ENCODE measurements at regions not wholly inside any gene's neighbourhood (a gene's known extent, or its start where the extent isn't known, plus 50 kb on each side); places are given as distances from the start of the nearest gene placed in this dataset.

DNA sequence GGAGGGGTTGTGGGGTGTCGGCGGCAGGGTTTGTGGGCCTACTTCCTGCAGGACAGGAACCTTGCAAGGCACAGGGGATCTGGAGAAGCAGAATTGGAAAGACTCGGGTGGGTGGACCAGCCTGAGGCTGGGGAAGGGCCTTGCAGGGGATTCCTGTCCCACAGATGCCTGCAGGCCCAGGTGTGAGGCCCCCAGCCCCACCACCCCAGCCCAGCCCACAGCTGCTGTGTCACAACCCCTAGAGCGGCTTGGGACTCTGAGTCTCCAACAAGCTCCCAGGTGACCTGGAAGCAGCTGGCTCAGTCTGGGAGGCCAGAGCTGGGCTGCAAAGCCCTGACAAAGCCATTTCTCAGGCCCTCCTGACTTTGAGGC, 93.1 kb downstream of the ZFP36L2 start:
- Histone ChIP-seq H3K27me3 (ENCODE audit: control insufficient read depth, insufficient read depth, low read length) (no peaks in the 10 kb centered on the region), H3K36me3 (ENCODE audit: insufficient read depth, low read length) (no peaks in the 10 kb centered on the region), H3K4me1 (ENCODE audit: control insufficient read depth, insufficient read depth, low read length) (peaks cover 27% of the 10 kb centered on the region), H3K4me2 (ENCODE audit: low read length) (no peak overlapping the region), H3K4me3 (ENCODE audit: low read length) (no peak overlapping the region), H3K9ac (ENCODE audit: low read depth, low read length) (no peak overlapping the region), H3K9me3 (replicated peaks; ENCODE audit: low read length) (no peaks in the 10 kb centered on the region)

DNA sequence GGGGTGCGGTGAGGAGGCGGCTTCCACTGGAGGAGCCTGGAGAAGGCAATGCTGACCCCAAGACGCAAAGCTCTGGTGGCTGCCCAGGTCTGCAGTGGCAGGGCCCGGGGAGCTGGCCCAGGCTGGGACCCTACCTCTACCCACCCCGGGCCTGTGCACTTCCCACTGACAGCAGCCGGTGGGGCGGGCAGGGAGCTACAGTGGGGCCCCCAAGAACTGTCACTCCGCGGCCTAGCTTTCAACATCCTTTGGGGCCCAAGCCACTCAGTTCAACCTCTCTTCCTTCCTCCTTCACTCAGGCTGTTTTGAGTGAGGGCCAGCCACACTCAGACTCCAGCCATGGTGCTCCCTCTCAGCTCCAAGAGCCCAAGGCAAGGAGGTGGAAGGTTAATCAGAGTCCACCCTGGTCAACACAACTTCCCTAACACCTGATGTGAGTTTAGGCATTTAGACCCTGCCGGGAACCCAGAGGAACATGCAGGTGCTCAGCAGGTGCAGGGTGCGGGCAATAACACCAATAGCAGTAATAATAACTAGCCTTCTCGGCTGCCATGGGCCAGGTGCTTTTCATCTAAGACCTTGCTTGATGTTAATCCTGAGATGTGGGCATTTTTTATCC, 93.6 kb downstream of the ZFP36L2 start:
- Histone ChIP-seq H3K27me3 (ENCODE audit: control insufficient read depth, insufficient read depth, low read length) (no peaks in the 10 kb centered on the region), H3K4me1 (ENCODE audit: control insufficient read depth, insufficient read depth, low read length) (peaks cover 27% of the 10 kb centered on the region), H3K4me3 (ENCODE audit: low read length) (no peak overlapping the region), H3K9me3 (replicated peaks; ENCODE audit: low read length) (no peaks in the 10 kb centered on the region), H3K4me2 (ENCODE audit: low read length) (no peak overlapping the region), H3K36me3 (ENCODE audit: insufficient read depth, low read length) (no peaks in the 10 kb centered on the region), H3K9ac (ENCODE audit: low read depth, low read length) (no peak overlapping the region)

DNA sequence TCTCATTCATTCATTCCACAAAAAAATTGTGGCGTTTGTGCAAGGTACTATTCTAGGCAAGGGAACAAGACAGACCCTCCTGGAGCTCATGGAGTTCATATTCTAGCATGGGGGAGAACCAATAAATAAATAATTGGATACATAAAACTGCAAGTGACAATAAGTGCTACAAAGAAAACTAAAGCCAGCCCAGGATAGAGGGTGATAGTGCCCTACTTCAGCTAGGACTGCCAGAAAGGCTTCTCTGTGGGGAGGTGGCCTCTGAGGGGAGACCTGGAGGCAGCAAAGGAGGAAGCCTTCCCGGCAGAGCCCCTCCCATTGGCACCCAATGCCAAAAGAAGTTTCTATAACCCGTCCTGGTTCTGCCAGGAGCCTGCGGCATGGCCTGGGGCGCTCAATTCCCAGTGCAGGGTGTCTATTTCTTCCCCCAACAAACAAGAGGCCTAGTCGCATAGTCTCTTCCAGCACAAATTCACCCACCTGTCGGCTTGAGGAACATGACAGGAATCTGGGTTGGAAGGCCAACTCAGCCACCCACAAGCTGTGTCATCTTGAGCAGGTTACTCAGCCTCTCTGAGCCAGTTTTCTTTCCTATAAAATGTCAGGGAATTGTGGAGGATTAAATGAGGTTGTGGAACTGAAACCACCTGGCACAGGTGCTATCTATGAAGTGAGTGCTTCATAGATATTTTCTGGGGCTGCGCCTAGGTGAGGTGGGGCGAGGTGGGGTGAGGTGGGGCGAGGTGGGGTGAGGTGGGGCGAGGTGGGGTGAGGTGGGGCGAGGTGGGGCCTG, 94.3 kb downstream of the ZFP36L2 start:
- Histone ChIP-seq H3K27me3 (ENCODE audit: control insufficient read depth, insufficient read depth, low read length) (no peaks in the 10 kb centered on the region), H3K9ac (ENCODE audit: low read depth, low read length) (no peak overlapping the region), H3K36me3 (ENCODE audit: insufficient read depth, low read length) (no peaks in the 10 kb centered on the region), H3K9me3 (replicated peaks; ENCODE audit: low read length) (no peaks in the 10 kb centered on the region), H3K4me3 (ENCODE audit: low read length) (no peak overlapping the region), H3K4me2 (ENCODE audit: low read length) (no peak overlapping the region), H3K4me1 (ENCODE audit: control insufficient read depth, insufficient read depth, low read length) (peaks cover 24% of the 10 kb centered on the region)

DNA sequence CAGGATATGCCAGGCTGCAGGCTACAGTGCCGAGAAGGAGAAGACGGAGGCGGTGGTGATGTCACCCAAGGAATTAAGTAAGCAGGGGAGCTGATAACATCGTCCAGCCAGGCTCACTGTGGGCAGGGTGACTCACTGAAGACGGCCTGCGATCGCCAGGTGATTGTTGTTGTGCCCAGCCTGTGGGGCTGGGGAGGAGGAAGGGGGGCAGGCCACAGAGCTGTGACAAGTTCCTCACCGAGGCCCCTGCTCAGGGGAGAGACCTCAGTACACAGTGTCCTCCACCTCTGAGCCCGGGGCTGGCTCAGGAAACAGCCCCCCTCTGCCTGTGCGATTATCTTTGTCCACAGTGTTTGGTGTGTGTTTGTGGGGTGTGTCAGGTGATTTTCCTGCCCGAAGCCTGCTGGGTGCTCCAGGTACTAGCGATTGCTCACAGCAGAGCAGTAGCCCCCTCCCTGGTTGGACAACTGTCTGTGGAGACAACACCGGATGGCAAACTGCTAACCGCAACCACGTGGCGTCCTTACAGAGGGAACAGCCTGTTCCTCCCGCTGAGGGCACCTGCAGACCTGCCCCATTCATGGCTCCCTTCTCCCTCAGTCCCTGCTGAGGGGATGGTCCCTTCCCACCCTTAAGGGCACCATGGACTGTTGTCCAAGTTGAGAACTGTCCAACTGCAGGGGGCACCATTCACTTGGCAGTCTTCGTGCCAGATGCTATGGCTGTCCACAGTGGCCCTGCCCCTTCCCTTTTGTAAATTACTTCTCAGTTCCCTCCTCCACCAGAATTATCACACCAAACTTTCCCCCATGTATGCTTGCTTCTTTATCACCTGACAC, 95.1 kb downstream of the ZFP36L2 start:
- Histone ChIP-seq H3K9ac (ENCODE audit: low read depth, low read length) (peak overlapping the region; percentile 7), H3K4me3 (ENCODE audit: low read length) (no peak overlapping the region)

DNA sequence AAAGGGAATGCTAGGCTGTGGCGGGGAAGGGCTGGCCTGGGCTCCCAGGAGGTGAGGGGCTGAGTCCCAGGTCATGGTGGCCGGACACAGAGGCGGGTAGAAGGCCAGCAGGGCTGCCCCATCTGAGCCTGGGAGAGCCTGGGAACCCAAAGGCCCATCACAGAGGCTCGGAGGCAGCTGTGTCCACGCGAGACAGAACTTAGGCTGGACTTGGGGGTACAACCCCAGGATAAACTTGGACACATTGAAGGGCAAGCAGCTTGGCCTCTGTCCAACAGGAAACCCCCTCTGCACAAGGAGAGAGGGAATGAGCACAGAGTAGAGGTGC, 95.9 kb downstream of the ZFP36L2 start:
- H3K27me3 ChIP-seq (ENCODE audit: control insufficient read depth, insufficient read depth, low read length): no peaks in the 10 kb centered on the region
- H3K36me3 ChIP-seq (ENCODE audit: insufficient read depth, low read length): no peaks in the 10 kb centered on the region
- no peak overlapping the region for H3K4me3 ChIP-seq (ENCODE audit: low read length)
- H3K9ac ChIP-seq (ENCODE audit: low read depth, low read length): no peak overlapping the region
- H3K4me1 ChIP-seq (ENCODE audit: control insufficient read depth, insufficient read depth, low read length): peaks cover 24% of the 10 kb centered on the region
- no peaks in the 10 kb centered on the region for H3K9me3 ChIP-seq (replicated peaks; ENCODE audit: low read length)
- peak overlapping the region; percentile 29 for H3K4me2 ChIP-seq (ENCODE audit: low read length)

More for the DNA sequence above, 95.1 kb downstream of the ZFP36L2 start:
- H3K9me3 ChIP-seq (replicated peaks; ENCODE audit: low read length): no peaks in the 10 kb centered on the region
- peak overlapping the region; percentile 52 for H3K4me2 ChIP-seq (ENCODE audit: low read length)
- H3K27me3 ChIP-seq (ENCODE audit: control insufficient read depth, insufficient read depth, low read length): no peaks in the 10 kb centered on the region
- H3K36me3 ChIP-seq (ENCODE audit: insufficient read depth, low read length): no peaks in the 10 kb centered on the region
- peaks cover 24% of the 10 kb centered on the region for H3K4me1 ChIP-seq (ENCODE audit: control insufficient read depth, insufficient read depth, low read length)

DNA sequence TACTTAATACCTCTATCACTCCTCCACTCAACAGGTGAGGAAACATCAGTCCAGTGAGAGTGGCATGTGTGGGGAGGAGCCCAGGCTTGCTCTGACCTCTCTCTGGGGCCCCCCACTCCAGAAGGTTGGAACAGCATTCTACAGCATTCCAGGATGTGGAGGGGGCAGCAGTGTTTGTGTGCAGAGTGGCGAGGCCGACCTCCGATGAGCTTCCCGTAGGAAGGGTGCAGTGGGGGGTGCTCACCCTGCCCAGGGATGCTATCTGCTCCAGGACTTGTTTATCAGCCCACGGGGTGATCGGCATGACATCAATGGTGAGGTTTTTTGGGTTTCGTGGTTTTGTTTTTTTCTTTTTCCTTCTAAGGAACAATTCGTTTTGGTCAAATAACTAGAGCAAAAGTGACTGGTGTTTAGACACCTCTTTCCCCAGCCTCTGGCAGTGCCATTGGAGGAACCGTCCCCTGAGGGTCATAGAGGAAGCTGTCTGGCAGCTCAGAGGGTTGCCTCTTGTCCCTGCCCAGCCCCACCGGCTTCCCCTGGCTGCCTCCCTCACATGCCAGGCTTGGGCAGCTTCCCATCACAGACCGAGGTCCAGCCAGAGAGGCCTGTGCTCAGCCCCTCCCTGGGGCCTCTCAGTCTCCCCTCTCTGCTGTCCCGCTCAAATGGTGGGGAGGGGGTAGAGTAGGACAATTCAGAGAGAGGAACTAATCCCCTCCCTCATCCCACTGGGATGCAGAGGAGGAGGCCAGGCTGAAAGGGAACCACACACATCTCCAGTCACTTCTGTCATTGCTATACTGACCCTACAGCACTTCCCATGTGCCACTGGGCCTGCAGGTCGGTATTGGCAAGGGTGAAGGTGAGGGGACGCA, 96.5 kb downstream of the ZFP36L2 start:
- Histone ChIP-seq H3K4me3 (ENCODE audit: low read length) (no peak overlapping the region), H3K36me3 (ENCODE audit: insufficient read depth, low read length) (no peaks in the 10 kb centered on the region), H3K9ac (ENCODE audit: low read depth, low read length) (no peak overlapping the region), H3K27me3 (ENCODE audit: control insufficient read depth, insufficient read depth, low read length) (no peaks in the 10 kb centered on the region), H3K4me2 (ENCODE audit: low read length) (no peak overlapping the region), H3K4me1 (ENCODE audit: control insufficient read depth, insufficient read depth, low read length) (peaks cover 24% of the 10 kb centered on the region), H3K9me3 (replicated peaks; ENCODE audit: low read length) (no peaks in the 10 kb centered on the region)

DNA sequence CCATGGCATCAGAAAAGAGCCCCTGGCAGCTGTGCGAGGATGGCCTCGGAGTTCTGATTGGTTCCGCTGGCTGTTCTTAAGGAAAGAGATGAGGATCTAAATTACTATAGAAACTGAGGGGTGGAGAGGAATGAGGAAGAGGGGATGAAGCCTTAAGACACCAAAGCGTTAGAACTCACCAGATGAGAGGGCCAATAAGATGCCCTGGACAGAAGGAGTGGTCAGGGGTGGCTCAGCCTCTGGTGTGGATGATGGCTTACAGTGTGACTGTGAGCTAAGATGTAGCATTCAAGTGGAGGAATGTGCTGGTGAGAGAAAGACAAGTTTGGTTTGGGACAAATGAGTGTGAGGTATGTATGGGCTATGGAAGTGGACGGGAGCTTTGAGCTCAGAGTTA, 97.8 kb downstream of the ZFP36L2 start:
- Histone ChIP-seq H3K4me3 (ENCODE audit: low read length) (no peak overlapping the region), H3K4me2 (ENCODE audit: low read length) (no peak overlapping the region), H3K36me3 (ENCODE audit: insufficient read depth, low read length) (no peaks in the 10 kb centered on the region), H3K9ac (ENCODE audit: low read depth, low read length) (no peak overlapping the region), H3K27me3 (ENCODE audit: control insufficient read depth, insufficient read depth, low read length) (no peaks in the 10 kb centered on the region), H3K4me1 (ENCODE audit: control insufficient read depth, insufficient read depth, low read length) (peaks cover 24% of the 10 kb centered on the region), H3K9me3 (replicated peaks; ENCODE audit: low read length) (no peaks in the 10 kb centered on the region)

DNA sequence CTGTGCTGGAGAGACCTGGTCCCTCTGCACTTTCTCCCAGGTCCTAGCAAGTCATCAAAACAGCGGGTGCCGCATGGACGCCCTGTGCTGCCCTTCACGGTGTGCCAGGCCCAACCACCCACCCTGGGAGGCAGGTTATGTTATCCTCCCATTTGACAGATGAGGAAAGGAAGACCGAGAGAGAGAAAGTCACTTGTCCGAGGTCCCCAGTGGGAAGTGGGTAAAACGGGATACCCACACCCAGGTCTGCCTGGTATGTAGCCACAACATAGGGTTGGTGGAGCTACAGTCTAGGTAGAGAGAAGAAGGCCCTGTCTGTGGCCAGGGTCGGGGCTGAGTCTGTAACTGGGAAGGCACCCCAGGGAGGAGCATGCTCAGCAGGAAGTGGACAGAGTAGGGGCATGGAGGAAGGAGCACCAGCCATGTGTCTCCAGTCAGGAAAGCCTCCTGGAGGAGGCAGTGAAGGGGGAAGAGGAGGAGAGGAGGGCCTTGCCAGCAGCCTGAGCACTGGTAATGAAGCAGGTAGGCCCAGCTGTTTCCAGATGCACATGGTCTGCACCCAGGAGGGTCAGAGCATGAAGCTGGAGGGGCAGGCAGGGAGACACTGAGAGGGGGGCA, 98.4 kb downstream of the ZFP36L2 start:
- Histone ChIP-seq H3K9ac (ENCODE audit: low read depth, low read length) (no peak overlapping the region), H3K4me1 (ENCODE audit: control insufficient read depth, insufficient read depth, low read length) (peaks cover 24% of the 10 kb centered on the region), H3K4me2 (ENCODE audit: low read length) (no peak overlapping the region), H3K36me3 (ENCODE audit: insufficient read depth, low read length) (no peaks in the 10 kb centered on the region), H3K27me3 (ENCODE audit: control insufficient read depth, insufficient read depth, low read length) (no peaks in the 10 kb centered on the region), H3K4me3 (ENCODE audit: low read length) (no peak overlapping the region), H3K9me3 (replicated peaks; ENCODE audit: low read length) (no peaks in the 10 kb centered on the region)

DNA sequence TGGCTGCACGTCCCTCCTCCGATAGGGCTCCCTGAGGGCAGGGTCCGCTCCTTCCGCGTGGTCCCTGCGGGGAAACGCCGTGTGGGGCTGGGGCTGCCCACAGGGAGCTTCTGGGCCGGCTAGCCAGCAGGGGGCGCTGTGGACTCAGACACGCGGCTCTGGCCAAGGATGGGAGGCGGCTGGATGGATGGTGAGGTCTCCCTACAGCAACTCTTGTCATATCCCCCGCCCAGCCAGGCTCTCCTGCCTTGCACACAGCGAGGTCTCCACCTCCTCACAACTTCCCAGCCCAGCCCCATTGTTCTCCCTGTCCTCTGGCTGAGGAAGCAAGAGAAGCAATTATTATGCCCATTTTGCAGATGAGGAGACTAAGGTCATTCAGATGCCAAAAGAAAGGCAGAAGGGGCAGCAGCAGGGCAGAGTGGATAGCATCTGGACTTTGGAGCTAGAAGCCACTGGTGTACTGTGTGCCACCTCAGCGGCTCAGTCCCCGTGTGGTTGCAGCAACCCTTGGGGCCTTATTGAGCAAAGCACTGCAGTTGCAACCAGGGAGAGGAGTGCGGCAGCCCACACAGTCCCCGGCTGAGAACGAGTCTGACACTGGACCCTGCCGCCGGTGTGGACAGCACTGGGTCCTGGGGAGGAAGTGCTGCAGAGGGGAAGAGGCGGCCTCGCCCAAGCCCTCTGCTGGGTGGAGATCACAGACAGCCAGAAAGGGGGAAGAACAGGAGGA, 99.0 kb downstream of the ZFP36L2 start:
- Histone ChIP-seq H3K4me1 (ENCODE audit: control insufficient read depth, insufficient read depth, low read length) (peaks cover 24% of the 10 kb centered on the region), H3K36me3 (ENCODE audit: insufficient read depth, low read length) (no peaks in the 10 kb centered on the region), H3K9ac (ENCODE audit: low read depth, low read length) (no peak overlapping the region), H3K4me2 (ENCODE audit: low read length) (no peak overlapping the region), H3K27me3 (ENCODE audit: control insufficient read depth, insufficient read depth, low read length) (no peaks in the 10 kb centered on the region), H3K4me3 (ENCODE audit: low read length) (no peak overlapping the region), H3K9me3 (replicated peaks; ENCODE audit: low read length) (no peaks in the 10 kb centered on the region)

DNA sequence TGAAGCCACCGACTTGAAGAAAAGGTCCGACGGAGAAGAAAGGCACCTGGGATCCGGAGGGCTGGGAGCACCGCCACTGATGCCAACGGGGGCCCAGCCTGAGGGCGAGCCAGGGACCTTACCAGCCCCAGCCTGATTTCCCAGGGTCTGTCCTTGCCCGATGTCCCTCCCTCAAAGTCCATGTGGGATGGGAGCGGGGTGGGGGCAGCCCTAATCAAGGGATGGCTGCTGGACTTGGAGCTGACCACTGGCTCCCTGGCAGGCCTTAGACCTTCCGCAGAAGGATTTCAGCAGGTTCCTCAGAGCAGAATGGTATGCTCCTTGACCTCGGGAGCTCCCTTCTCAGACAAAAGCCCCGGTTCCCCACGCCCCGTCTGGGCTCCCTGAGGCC, 99.6 kb downstream of the ZFP36L2 start:
- Histone ChIP-seq H3K4me1 (ENCODE audit: control insufficient read depth, insufficient read depth, low read length) (peaks cover 23% of the 10 kb centered on the region), H3K36me3 (ENCODE audit: insufficient read depth, low read length) (no peaks in the 10 kb centered on the region), H3K9ac (ENCODE audit: low read depth, low read length) (no peak overlapping the region), H3K27me3 (ENCODE audit: control insufficient read depth, insufficient read depth, low read length) (no peaks in the 10 kb centered on the region), H3K9me3 (replicated peaks; ENCODE audit: low read length) (no peaks in the 10 kb centered on the region), H3K4me3 (ENCODE audit: low read length) (no peak overlapping the region), H3K4me2 (ENCODE audit: low read length) (no peak overlapping the region)
